HG02938 (cell line): ENCODE measurements at regions not wholly inside any gene's neighbourhood (a gene's known extent, or its start where the extent isn't known, plus 50 kb on each side); places are given as distances from the start of the nearest gene placed in this dataset.
"Not testable (repeated sequence)": the region's sequence is repeated elsewhere in the genome, so short reads cannot be mapped to it uniquely, and the experiment has no call there.

ENCODE experiments used
- ATAC-seq: cut with Tn5 transposase; IDR thresholded peaks from one replicate; pipeline ENCODE4 v1.9.1; 2021; ENCODE audit warnings: mild to moderate bottlenecking, moderate library complexity; ENCODE audit not compliant: unreplicated experiment

GRCh38 chr18:59057493-59057795, 82.2 kb upstream of the SEC11C start:
- ATAC-seq = no peak

- no peak for ATAC-seq
Measured at GRCh38 chr18:59057969-59058368, 81.7 kb upstream of the SEC11C start.

DNA sequence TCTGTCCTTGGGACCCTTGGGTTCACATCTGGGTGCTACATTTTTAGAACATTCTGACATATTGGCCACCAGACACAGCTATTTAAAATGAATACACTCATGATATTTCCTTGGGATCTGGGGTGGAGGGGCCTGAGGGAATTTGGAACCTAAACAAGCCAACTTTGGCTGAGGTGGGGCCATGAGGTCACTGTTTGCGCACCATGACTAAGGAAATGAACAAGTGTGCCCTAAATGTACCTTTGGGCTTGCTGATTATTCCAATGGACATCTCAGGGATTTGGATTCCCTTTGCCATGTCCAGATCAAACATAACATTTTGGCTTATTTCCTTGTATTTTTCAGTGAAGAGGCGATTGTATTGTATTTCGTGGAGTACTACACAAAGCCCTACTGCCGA, 80.5 kb upstream of the SEC11C start:
- ATAC-seq = no peak

- ATAC-seq = no peak
Measured at GRCh38 chr18:59060551-59060950, 79.1 kb upstream of the SEC11C start.

DNA sequence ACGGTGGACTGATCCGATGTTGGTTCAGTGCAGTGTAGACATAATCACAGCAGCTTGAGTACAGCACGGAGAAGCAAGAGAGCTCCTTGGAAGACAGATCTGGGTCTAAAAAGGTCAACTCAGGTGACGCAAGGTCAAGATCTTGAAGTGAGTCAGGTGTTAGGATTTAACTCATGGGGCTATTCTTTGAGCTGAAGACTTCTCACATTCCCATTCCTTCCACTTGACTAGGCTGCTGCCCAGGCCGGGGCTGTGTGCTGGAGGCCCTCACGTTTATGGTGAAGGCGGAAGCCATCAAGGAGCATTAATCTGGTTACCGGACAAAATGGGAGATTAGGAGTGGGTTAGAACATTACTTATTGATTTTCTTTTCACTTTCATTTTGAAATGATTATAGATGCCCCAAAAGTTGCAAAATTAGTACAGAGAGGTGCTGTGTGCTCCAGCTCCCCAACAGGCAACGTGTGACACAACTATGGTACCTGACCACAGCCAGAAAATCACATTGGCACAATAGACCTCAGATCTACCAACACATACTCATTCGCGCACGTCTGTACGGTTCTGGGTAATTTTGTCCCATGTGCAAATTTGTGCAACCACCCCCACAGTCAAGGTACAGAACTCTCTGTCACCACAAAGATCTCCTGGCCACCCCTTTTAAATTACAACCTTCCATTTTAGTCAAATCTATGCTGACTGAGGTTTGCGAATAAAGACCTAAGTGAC, 77.6 kb upstream of the SEC11C start:
- ATAC-seq = no peak

- ATAC-seq = no peak
Measured at GRCh38 chr18:59062643-59063006, 77.1 kb upstream of the SEC11C start.

DNA sequence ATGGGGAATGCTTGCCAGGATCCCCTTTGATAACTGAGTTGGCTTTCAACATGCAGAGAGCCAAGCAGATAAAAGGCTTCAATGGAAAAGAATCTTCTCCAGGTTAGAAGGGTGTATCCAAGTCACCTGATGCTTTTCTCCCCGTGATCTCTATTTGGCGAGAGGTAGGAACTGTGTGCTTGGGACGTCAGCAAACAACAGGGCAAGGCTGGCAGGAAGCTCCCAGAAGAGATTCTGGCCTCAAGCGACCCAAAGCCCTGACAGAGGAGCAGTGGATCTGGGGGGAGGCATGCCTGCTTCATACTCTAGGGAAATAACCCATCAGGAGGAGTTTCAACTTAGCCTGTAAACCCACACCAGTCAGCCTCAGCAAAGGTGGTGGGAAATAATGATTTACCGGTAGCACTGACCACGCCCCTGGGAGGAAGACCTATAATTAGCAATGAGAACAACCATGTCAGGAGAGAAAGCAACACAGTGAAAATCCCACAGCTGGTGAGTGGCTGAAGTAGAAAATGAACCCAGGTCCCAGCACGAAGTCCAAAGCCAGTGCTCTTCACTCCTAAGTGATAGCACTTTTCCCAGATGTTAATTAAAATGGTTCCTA, 76.3 kb upstream of the SEC11C start:
- ATAC-seq = no peak

- no peak for ATAC-seq
Measured at GRCh38 chr18:59063912-59064311, 75.8 kb upstream of the SEC11C start.

DNA sequence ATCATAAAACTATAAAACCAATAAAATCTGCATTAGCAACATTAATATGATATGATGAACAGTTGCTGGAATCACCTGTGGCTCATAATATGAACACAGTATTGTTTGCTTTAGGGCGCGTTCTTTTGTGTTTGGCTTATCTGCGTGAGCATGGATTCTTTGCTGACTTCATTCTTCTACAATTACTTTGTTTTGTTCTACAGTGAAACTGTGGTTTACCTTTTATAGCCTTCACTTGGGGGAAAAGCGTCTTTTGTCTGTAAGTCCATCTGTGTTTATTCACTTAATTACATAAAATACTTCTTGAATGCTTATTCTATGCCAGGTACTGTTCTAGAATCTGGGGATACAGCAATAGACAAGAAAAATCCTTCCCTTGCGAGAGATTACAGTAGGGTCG, 74.0 kb upstream of the SEC11C start:
- no peak for ATAC-seq

GRCh38 chr18:59067873-59068272, 71.8 kb upstream of the SEC11C start:
- ATAC-seq = no peak

DNA sequence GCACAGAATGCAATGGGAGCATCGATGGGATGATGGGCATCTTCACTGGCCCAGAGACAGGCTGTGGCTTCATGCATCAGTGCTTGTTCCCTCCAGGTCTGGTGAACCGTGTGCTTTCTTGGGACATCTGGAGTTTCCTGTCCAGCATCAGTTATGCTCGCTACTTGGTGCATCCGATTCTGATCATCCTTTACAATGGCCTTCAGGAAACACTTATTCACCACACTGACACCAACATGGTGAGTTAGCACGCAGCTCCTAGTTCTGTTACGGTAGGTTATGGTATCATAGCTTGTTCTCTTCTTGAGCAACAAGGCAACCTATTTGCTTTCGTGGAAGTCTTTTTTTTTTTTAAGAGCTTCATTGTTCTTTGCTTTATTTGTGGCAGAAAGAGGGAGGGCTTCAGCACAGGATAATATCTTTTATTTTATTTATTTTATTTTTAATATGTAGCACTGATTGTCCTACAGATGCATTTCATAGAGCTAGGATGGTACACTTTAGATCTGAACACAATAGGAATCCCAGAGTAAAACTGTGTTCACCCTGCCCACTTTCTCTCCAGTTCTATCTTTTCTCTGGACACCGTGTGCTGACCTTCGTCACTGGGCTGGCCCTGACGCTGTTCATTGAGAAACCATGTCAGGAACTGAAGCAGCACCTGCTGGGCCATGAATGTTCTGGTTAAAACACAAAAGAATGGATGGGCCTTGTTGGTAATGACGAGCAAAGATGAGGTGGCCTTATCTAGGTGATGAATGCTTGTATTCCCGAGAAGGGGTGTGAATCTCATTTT, 71.2 kb upstream of the SEC11C start:
- ATAC-seq = no peak

DNA sequence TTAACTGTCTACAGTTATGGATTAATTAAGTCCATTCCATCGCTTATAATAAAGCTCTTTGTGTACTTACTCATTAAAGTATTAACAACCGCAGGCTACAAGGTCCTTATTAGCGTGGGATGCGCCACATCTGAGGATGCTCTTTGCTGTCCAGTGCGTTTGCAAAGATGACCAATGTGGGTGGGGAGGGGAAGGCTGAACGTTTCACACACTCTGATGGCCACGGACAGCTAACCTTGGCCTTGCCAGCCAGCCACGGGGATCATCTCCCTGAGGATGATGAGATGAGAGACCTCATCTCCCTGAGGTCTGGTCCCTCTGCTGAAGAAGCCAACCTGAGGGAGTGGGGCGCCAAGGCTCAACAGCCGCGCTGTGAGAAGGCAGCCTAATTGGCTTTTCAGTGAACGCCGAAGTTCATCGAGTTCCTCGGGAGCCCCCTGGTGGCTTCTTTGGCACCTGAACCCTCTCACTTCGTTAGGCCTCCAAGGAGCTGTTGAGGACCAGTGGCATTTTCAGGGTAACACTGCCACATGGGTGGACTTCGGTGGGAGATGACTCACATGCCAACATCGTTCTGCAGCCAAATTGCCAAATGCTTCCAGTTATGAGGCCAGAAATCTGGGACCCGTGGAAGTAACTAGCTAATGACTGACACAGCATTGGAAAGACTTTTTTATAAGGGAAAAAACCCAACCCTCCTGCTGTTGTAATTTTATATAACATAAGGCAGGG, 69.3 kb upstream of the SEC11C start:
- no peak for ATAC-seq

- no peak for ATAC-seq
Measured at GRCh38 chr18:59072727-59073421, 66.8 kb upstream of the SEC11C start.

- no peak for ATAC-seq
Measured at GRCh38 chr18:59075923-59076322, 63.8 kb upstream of the SEC11C start.

DNA sequence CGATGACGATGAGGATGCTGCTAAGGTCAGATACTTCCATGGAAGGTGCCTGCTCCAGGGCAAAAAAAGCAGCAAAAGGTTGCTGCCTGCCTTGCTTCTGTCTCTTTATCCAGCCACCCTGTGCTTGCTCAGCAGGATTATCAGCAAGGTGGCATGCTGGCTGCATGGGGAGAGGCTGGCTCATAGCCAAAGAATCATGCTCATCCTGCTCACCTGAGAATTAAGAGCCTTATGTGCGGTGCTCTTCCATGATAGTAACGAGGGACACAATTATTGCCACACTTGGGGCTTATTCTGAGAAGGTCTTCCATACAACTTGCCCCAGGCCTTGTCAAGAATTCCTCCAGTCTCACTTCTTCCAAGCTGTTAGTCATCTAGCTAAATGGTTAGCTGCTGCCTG, 60.4 kb upstream of the SEC11C start:
- ATAC-seq = no peak

DNA sequence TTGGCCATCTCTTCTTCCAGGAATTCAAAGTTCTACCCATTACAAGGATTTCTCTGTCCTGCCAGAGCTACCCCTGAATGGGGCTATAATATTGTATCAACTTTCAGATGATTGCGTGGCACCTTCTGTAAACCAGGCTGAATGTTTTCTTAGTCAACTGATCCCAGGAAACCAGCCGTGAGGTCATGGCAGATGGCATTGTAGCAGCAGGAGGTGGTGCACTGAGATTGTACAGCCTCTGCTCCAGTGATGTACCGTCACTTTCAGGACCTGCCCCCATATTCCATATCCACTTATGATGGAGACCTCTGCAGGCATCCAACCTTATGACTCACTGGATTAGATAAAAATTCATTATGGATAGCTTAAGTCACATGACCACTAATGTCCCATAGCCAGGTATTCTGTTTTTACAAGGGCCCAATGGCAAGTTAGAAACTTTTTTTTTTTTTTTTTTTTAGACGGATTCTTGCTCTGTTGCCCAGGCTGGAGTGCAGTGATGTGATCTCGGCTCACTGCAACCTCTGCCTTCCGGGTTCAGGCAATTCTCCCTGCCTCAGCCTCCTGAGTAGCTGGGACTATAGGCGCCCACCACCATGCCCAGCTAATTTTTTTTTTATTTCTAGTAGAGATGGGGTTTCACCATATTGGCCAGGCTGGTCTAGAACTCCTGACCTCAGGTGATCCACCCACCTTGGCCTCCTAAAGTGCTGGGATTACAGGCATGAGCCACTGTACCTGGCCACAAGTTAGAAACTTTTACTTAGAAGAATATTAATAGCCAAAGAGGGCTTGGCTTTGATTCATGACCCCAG, 59.8 kb upstream of the SEC11C start:
- ATAC-seq = not testable (repeated sequence)

DNA sequence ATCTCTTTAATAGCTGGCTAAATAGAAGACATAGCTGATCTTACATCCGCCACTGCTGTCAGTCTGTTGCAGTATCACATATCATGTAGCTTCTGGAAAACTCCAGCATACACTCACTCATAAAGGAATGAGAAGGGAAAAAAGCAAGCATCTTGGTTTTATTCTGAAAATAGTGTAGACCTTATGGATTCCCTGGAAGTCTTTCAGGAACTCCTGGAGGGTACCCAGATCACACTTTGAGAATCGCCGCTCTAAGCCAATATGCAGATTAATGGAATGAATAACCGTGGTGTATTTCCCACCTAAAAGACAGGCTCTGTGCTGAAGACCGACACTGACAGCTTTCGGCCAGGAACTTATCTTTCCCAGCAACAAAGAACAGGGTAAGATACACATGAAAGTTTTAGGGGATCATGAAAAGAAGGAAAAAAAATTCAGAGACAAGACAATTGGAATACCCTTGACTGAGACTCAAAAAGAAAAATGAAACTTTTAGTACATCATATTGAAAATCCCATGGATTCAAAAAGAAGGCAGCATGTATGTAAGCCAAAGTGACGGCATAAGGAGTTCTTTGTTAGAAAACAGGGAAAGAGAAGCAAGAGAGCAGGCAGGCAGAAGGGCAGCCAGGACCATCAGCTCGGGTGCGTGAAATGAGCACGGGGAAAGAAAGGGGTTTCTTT, 56.4 kb upstream of the SEC11C start:
- no peak for ATAC-seq

- ATAC-seq = no peak
Measured at GRCh38 chr18:59085126-59085794, 54.4 kb upstream of the SEC11C start.

DNA sequence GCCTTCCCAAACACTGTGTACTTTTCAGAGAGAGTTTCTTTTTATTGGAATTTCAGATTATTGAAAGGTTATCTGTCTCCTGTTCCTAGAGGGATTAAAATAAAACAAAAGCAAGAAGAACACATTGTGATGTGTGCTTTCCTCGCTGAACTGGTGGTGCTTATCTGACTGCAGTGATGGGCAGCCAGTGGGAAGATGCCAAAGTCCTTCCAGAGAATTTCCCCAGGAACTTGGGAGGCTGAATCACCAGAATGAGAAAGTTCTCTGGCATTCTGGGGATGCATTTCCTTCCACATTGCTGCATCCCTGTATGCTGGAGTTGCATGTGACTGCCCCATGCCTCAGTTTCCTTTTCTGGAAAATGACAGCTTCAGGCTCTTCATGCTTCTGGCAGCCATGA, 53.9 kb upstream of the SEC11C start:
- no peak for ATAC-seq
